Hippocampal formation (tissue), 2 donors: ENCODE measurements at regions not wholly inside any gene's neighbourhood (a gene's known extent, or its start where the extent isn't known, plus 50 kb on each side); places are given as distances from the start of the nearest gene placed in this dataset.

ENCODE experiments used
- DNase-seq, 2 donors: peaks; one replicate each; lab custom pipeline; 2025; lab: John Stamatoyannopoulos, UW

GRCh38 chr1:36743286-36744005, 260.7 kb upstream of the CSF3R start:
- DNase-seq = no peak

GRCh38 chr1:36741066-36741465, 258.4 kb upstream of the CSF3R start:
- no peak for DNase-seq

GRCh38 chr1:36740446-36740845, 257.7 kb upstream of the CSF3R start:
- DNase-seq = no peak

GRCh38 chr1:36739703-36740289, 257.1 kb upstream of the CSF3R start:
- no peak for DNase-seq

- no peak for DNase-seq
These were observed 255.5 kb upstream of the CSF3R start for GRCh38 chr1:36738245-36738644.

DNA sequence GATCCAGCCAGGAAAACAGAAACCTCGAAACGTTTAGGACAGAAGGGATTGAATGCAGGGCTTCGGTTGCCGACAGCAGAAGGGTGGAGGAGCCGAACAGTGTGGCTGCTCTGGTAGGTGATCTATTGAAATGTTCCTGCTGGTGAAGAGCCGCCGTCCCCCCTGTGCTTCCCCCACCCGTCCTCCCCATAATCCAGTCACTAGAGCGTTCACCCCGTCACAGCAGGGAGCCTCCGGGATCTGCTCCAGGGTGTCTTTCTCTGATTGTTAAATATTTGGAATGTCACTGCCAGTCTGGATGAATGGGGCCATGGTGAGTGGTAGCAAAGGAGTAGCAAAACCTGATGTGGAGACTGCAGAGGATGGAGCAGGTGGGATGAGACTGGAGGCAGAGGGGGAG, 255.1 kb upstream of the CSF3R start:
- DNase-seq = no peak

DNA sequence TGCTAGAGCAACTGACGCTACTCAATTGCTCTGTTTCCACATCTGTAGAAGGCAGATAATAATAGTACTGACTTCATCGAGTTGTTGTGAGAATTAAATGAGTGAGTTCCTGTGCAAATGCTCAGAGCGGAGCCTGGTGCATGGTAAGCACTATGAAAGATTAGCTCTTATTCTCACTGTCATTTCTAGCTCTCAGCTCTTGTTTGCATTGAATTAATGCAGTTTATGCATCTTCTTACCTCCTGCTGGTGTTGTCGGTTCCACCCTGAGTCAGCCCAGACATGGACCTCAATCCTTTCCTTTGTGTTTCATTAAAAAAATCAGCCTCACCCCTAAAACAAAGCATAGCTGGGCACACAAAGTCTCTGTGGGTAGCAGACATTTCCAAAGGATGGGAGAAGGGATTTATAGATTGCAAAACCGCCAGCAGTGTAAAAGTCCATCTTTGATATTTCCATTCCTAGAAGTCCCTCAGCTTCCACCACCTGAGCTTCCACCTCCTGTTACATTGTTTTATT, 254.4 kb upstream of the CSF3R start:
- no peak for DNase-seq

DNA sequence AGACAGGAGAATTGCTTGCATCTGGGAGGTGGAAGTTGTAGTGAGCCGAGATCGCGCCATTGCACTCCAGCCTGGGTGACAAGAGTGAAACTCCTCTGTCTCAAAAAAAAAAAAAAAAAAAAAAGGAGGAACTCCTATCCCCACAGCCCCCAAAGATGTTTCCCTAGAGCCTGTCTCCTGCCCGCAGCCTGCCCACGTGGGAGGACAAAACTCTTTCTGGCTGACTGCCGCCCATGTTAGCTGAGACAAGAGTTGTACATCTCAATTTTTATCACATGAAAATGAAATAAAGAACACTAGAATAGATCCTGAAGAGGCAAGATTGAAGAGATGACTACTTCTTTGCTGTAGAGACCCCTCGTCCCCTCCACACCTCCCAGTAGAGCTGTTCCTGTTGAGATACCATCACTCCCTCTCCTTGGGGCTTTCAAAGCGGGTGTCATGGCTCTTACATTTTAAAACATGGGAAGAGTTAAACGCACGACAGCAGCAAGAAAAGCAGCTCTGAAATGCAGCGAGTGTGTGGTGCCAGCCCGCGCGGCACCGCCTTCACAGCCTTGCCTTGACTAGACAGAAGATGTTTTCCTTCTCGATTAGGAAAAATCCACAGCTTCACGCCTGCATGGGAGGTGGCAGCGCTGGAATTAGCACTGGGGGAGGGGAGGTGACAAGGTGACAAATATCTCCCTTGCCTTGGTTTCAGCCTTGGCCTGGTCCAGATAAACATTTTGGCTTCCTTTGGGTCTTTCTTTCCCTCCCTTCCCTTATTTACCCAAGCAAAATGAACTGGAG, 253.4 kb upstream of the CSF3R start:
- DNase-seq = no peak

GRCh38 chr1:36735436-36735835, 252.7 kb upstream of the CSF3R start:
- DNase-seq = no peak

GRCh38 chr1:36734356-36734755, 251.6 kb upstream of the CSF3R start:
- DNase-seq = no peak

DNA sequence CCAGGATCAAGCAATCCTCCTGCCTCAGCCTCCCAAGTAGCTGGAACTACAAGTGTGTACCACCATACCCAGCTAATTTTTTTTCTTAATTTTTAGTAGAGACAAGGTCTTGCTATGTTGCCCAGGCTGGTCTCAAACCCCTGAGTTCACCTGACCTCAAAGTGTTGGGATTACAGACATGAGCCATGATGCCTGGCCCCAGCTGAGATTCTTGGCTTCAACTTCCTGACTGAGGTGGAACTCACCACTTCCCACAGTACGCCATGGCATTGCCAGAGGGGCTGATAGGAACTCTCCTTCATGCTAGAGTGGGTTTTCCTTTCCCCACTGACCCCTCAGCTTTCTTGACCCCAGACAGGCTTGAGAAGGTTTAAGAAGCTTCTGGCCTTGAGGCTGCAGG, 251.0 kb upstream of the CSF3R start:
- no peak for DNase-seq

- no peak for DNase-seq
These were observed 249.3 kb upstream of the CSF3R start for GRCh38 chr1:36732015-36732356.

DNA sequence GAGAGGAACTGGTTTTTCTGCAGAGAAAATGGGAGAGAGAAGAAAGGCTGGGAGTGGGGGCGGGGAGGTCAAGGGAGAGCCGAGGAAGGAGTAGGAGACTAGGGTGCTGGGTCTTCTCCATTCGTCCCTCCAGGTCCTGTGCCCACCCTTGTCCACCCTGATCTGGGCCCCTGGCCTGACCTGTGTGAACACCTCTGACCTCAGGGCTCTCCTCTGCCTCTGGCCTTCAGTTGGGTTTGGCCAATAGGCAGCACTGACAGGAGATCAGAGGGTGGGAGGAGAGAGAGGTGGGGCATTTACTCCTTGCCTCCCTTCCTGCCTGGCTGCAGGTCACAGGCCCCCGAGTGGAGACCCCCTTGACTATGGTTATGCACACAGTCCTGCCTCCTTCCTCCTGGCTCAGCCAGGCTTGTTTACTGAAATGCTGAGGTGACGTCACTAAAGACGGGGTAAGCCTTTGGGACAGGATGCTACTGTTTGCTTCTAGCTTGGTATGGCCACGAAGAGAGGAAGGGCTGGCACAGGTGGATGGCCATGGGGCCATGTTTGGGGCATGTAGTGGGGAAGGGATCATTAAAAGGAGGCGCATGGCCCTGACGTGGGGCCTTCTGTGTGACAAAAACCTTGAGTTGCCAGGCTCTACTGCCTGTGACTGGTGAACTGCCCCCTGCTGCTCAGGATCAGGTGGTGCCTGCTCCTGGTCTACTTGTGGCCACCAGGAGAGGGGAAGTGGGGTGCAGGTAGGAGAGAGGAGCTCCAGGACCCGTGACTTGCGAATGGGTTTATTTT, 248.7 kb upstream of the CSF3R start:
- no peak for DNase-seq

GRCh38 chr1:36730599-36730998, 247.9 kb upstream of the CSF3R start:
- DNase-seq = no peak

DNA sequence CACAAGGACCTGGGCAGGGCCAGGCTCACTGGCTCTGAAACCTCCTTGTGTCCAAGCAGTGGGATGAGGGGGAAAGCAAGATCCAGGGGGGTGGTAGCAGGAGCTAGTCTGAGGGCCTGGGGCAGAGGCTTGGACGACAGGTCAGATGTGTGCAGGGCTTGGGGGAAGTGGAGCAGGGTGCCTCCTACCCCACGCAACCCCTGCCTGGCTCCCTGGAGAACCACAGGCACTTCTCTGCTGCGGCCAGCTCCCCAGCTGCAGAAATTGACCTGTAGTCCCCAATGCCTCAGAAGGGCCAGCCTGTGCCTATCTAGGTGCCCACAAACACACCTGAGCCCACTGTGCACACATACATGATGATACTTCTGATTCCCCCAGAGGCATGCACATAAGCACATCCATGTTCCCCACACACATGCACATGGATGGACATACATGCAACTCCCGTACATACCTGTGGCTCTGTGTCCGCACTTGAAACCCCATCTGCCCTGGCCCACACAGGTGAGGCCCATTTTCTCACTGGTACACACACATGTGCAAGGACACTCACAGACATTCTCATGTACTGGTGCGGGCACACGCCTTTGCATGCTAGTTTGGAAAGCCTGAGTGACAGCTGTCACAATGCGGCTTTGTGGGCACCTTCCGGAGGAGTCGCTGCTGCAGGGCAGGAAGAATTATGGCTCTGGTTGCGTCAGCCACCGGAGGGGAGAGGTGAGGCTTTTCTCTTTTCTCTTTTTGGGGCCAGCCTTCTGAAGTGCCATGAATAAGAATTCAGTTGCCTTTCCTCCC, 247.2 kb upstream of the CSF3R start:
- DNase-seq = no peak

DNA sequence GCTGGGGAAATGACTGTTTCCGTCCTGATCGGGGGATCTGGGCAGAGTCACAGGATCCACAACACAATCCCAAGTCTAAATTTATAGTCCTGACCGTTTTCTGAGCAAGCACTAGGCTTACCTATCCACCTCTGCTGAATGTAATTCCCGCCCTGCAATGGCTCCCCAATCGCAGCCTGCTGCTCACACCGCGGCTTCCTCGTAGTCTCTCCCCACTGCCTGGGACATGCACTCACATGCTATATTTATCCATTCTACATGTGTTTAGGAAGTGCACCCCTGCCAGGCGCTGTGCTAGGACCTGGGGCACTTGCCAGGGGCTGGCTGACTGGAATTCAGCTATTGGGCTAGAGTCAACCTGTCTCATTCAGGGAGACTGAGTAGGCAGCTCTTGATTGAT, 246.6 kb upstream of the CSF3R start:
- no peak for DNase-seq

- DNase-seq = no peak
These were observed 246.1 kb upstream of the CSF3R start for GRCh38 chr1:36728846-36729245.

- DNase-seq = no peak
These were observed 245.3 kb upstream of the CSF3R start for GRCh38 chr1:36728051-36728450.

DNA sequence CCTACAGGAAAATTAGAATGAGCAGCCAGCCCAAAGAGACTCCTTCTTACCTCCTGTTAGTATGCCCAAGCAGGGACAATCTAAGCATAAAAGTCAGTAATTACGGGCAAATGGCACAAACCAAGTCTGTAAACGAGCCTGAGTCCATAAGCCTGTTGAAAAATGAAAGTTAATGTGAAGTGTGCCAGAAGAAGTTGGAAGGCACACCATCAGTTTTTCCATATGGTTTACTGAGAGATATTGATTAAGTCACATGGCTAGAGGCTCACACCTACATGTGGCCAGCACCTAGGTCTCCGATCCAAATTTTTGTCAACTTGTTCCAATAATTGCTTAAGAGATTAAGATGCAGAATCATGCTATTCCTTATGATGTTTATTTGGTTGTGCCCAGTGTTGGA, 242.4 kb upstream of the CSF3R start:
- no peak for DNase-seq

DNA sequence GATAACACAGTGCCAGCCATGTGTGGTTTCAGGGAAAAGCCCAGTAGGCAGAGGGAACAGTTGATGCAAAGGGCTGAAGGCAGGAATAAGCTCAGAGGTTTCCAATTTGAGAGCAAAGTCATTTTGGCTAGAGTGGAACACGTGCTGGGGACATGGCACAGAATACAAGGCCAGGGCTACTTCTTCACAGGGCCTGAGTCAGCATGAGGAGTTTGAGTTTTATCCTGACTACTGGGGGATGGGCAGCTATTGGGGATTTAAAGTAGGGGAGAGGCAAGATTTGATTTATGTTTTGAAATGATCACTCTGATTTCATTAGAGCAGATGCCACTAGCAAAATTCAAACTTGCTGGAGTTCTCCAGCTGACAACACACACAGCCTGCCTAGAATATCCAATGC, 241.1 kb upstream of the CSF3R start:
- no peak for DNase-seq

DNA sequence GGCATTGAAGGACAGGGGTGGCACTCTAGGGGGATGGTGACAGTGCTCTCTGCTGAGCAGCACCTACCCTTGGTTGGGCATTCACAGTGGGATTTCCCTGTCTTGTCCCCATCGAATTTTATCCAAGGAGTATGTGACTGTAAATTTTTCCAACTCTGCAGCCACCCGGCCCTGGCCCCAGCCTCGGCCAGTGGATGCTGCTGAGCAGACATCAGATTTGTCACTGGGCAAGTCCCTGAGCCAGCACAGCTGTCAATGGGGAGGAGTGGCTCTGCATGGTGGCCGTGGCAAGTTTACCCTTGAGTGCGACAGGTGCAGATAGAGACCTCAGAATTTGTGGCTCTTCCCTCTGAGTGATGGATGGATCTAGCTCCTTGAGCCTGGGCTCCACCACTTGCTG, 240.2 kb upstream of the CSF3R start:
- DNase-seq = no peak
